ENCODE measurements at regions not wholly inside any gene's neighbourhood (a gene's known extent, or its start where the extent isn't known, plus 50 kb on each side); places are given as distances from the start of the nearest gene placed in this dataset.

DNA sequence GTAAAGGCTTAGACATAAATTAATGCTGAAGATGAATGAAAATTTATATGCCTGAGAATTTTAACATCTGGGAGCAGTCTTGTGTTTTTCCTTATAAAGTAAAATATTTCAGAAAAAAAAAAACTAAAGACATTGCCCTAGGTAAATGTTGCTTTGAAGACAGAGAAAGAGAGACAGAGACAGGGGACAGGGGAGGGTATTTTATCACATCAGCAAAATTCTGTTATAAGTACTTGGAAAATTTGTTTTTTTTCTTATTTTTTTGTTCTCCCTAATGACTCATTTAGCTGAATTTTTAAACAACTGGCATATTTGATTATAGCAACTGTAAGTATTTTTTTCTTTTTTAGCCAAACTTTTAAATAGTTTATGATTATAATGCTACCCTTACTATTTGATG lies 1540.6 kb upstream of the GBE1 start:
- no peak for DNase-seq (ENCODE audit: low read depth)

DNA sequence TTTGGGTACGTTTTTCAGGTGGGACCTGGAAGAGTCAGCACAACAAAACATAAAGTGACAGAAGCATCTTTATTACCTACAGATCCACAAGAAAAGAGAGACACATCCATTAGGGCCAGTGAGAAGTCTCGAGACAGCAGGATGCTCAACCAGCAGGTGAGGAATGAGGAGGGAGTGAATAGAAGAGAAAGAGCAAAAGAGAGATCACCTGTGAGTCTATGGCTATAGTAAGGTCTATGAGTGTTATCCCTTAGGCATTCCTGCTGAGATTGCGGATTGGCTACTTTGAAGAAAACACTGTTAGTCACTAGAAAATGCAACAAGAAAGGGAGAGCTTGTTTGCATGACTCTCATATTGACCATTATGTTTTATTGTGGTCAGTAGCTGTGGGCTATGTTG lies 1556.2 kb upstream of the GBE1 start:
- no peak for DNase-seq (ENCODE audit: low read depth)

DNA sequence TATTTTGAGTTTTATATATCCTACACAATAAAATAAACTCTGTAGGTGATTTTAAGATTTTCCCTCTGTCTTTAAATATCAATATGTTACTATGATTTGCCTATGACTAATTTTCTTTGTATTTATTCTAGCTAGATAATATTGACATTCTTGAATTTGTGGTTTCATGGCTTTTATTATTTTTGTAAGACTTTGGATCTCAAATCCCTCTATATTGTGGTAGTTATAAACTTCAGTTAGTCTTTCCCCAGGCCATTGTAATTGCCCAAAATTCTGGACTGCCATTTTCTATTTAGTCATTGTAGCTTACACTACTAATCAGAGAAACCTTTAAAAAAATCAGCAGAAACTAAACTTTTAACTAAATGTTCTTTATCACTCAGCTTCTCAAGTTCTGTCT lies 1559.3 kb upstream of the GBE1 start:
- DNase-seq (ENCODE audit: low read depth) = no peak

DNA sequence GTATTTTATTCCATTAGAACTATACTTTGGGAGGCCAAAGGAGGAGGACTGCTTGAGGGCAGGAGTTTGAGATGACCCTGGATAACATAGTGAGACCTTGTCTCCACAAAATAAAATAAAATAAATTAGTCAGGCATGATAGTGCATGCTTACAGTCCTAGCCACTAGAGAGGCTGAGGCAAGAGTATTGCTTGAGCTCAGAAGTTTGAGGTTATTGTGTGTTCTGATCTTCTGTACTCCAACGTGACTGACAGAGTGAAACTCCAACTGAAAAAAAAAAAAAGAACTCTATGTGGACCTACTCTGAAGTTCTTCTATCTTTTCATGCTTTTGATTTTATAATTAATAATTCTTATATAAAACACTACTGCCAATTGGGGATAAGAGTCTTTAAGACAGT lies 1560.0 kb upstream of the GBE1 start:
- no peak for DNase-seq (ENCODE audit: low read depth)

DNA sequence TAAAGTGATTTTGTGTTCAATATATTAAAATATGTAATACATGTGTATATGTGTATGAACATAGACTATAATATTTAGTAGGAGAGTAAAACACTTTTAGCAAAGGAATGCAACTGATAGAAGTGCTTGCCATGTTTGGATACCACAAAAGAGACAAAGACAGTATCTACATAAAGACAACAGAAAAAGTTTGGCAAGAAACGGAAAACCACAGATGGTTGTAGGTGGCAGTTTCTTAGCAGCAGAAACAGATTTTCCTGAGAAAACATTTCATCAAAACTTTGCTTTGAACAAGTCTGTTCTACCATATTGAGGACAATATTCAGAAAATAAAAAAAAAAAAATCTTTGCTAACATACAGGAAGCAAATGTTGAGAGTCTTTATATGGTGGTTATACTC lies 1560.4 kb upstream of the GBE1 start:
- no peak for DNase-seq (ENCODE audit: low read depth)

DNA sequence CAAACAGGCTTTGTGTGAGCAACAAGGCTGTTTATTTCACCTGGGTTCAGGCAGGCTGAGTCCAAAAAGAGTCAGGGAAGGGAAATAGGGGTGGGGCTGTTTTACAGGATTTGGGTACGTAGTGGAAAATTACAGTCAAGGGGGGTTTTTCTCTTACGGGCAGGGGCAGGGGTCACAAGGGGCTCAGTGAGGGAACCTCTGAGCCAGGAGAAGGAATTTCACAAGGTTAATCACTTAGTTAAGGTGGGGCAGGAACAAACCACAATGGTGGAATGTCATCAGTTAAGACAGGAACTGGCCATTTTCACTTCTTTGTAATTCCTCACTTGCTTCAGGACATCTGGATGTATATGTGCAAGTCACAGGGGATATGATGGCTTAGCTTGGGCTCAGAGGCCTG lies 1592.8 kb upstream of the GBE1 start:
- no peak for DNase-seq (ENCODE audit: low read depth)

DNA sequence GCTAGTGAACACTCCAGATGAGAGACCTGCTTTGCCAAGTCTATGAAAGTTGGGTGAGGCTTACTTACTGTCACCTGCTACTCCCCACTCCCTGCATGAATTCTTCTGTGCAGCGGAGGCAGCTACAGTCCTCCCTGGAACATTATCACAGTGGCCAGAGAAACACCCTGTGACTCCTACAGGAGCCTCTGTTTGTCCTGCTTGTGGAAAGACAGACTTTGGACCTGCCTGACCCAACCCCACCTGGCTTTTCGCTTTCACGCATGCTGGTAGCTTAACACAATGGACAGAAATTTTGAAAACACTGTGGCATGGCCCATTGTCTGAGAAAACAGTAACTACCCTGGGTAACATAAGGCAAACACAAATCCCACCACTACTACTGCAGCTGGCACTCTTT lies 1565.5 kb upstream of the CADM2 start:
- DNase-seq (ENCODE audit: low read depth) = no peak

DNA sequence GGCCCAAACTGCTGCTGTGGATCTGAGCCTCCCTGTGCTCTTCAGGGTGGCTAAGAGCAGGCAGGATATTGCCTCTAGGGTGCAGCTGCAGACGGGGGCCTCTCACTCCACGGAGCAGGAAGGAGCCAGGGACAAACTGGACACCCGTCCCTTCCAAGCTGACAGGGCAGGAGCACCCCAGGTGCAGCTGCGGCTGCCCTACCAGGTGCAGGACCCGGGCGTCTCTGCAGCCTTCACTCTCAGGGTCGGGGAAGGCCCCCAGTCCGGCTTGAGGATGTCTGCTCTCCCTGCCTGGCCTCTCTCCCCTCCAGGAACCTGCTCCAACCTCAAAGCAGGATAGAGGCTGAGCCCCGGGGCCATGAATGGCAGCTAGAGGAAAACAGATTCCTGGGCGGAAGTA lies 1554.9 kb upstream of the CADM2 start:
- no peak for DNase-seq (ENCODE audit: low read depth)

DNA sequence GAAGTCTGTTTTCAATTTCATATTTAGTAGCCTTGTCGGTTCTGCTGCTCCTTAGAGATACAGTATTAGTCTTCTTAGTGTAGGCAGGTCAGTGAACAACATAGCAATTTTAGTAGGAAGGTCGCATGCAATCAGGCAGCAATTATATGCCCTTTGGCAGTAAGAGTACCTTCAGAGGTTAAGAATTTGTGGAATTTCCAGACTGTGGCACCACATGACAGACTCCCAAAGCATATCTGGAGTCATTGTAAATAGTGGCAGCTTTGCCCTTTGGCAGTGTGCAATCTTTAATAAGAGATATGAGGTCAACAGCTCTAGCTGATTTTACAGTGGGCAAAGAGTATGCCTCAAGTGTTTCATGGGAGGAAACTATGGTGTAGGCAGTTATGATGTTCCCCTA lies 1532.5 kb upstream of the CADM2 start:
- no peak for DNase-seq (ENCODE audit: low read depth)

DNA sequence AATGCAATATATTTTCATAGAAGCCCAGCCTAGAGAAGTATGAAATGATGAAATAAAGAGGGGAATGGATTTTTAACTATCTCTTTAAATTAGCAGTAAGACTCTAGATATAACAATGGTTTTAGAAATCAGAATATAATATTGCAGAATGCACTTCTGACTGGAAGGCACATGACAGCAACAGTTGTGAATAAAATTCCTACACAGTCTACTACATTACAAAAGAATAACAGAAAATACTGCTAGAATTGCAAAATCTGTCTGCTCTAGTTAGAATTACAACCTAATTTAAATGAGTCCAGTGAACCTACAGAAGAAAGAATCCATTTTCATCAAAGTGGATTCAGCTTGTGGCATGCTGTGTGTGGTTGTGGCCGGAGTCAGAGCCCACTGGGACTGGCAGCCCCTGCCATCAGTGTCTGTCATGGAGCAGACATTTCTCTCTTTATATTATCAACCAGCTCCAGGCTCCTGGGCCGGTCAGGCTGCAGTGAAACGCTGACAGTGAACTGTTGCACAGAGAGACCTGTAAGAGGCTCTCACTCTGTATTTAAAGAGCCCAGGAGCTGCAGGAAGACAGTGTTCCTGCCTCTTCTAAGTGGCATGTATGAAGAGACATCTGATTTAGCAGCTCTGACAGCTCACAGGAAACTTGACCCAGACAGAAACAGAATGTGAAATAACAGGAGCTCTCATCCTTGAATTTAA lies 1523.8 kb upstream of the CADM2 start:
- DNase-seq (ENCODE audit: low read depth) = no peak

DNA sequence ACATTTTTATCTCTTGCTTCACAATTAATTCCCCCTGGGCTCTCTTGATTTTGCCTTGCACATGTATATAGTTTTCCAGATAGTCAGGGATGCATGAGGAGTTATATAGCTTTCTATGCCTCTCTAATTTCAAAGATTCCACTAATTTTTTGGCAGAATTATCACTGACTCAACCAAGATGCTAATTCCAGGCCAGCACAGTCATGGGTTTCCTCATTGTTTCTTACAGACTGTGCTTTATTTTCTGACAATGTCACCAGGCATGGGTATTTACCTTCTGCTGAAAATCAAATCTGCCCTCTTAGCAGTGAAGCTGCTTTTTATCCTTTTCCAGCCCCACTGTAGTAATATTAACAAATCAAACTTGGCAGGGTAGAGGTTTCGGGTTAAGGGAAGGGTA lies 1520.6 kb upstream of the CADM2 start:
- no peak for DNase-seq (ENCODE audit: low read depth)

DNA sequence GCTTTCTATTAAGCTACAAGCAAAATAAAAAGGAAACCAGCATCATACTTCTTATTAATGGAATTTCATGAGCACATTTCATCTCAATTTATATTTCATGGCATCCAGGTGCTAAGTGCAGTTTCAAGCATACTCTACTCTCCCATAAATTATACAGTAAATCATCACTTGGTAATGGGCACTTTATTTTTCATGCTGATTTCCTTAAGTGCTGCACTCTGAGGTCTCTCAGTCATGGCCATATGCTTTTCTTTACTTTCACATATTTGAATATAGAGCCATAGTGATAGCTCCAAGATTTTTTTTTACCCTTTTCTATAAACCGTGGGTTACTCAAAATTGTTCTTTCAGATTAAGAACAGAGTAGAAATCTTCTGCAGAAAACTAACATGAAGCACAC lies 1505.7 kb upstream of the CADM2 start:
- no peak for DNase-seq (ENCODE audit: low read depth)

DNA sequence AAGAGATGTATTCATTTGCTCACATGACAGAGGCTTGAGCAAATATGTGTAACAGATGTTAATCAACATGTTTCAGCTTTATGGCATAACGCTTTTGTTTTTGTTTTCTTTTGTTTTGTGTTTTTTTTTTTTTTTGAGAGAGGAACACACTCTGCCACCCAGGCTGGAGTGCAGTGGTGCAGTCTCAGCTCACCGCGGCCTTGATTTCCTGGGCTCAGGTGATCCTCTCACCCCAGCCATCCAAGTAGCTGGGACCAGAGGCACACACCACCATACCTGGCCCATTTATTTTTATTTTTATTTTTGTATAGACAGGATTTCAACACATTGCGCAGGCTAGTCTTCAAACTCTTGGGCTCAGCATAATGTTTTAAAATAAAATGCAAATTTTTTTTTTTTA lies 1504.4 kb upstream of the CADM2 start:
- no peak for DNase-seq (ENCODE audit: low read depth)

DNA sequence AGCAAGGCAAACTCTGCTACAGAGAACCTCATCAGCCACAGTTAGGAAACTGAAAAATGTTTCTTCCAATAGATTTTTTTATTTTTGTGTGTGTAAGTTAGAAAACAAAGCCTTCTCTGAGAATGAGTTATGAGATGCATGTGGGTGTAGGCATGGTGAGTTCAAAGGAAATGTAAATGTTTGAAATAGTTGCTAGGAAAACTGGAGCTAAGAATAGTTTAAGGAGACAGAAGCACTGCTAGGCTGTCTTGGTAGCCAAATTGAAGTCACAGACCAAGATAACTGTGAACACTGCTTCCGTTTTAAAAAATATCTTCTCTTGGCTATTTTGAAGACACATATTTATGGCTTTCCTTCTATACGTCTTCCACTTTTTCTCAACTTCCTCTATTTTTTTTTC lies 1501.2 kb upstream of the CADM2 start:
- no peak for DNase-seq (ENCODE audit: low read depth)

DNA sequence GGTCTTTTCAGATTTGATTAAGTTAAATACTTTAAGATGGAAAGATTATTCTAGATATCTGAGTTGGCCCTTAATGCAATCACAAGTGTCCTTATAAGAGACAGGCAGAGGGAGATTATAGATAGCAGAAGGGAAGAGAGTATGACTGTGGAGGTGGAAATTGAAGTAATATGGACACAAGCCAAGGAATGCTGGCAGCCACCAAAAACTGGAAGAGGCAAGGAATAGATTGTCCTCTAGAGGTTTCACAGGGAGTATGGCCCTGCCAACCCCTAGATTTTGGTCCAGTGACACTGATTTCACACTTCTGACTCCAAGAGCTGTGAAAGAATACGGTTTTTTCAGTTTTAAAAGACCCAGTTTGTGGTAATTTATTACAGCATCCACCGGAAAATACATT lies 1498.7 kb upstream of the CADM2 start:
- no peak for DNase-seq (ENCODE audit: low read depth)

DNA sequence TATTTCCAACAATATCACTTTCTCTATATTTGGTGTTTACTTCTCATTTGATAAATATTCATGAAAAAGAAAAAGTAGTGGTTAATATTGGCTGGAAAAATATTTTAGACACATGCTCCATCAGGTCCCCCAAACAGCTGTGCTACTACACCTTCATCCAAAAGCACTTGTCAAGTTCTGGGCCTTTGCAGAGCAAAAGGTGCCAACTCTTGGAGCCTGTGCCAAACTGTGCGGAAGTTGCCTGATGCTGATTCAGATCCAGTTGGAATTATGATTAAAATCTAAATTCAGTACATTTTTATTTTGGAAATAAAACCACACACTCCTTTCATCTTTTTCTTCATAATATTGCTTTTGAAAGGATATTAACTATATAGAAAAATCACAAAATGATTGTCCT lies 1497.4 kb upstream of the CADM2 start:
- no peak for DNase-seq (ENCODE audit: low read depth)

DNA sequence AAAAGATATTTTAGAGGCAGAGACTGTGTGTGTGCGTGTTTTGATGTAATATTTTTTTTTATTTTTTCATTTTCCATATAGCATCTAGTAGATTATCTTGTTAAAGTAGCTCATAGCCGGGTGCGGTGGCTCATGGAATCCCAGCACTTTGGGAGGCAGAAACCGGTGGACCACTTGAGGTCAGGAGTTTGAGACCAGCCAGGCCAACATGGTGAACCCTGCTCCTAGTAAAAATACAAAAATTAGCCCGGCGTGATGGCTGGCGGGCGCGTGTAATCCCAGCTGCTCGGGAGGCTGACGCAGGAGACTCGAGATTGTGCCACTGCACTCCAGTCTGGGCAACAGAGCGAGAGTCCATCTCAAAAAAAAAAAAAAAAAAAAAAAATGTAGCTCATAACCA lies 1481.2 kb upstream of the CADM2 start:
- DNase-seq (ENCODE audit: low read depth) = no peak

DNA sequence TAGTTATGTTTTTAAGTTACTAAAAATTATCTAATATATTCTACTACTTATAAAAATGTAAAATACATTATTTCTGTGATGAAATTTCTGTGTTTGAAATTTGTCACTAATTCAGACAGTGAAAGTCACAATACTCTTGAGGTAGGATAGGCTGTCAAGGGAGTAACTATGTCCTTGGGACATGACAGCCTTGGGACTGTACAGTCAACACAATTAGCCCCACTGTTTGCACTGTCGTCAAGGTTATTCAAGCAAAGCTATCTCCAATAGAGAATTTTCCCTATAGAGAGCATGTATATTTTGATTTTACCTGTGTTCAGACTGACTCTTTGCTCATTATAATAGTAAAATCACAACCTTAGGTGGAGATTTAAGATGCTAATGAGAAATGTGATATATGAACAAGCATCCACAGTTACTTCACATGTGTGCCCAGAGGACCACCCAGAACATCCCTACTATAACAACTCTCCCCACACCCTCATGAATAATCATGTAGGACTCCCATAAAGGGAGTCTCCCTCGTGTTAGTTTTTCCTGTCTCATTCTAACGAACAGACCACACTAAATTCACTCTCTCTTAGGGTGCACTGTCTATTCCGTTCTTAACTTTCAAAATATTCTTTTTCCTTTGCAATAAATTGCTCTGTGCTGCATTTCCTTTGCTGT lies 1476.3 kb upstream of the CADM2 start:
- no peak for DNase-seq (ENCODE audit: low read depth)

DNA sequence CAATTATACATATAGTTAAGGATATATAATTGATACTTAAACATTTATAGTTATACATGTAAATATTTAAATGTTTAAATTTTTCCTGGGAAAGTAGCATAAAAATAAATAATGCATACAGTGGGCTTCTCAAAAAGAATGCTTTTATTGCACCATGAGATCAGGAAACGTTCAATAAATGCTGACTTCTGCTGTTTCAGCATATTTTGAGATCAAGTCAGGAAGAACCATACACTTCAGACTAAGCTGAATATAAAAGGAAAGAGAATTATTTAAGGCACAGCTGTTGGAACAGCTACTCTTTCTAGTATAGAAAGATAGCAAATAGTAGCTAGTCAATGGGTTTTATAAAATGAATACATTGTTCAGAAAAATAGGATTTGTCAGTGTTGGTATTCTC lies 1462.3 kb upstream of the CADM2 start:
- DNase-seq (ENCODE audit: low read depth) = no peak

DNA sequence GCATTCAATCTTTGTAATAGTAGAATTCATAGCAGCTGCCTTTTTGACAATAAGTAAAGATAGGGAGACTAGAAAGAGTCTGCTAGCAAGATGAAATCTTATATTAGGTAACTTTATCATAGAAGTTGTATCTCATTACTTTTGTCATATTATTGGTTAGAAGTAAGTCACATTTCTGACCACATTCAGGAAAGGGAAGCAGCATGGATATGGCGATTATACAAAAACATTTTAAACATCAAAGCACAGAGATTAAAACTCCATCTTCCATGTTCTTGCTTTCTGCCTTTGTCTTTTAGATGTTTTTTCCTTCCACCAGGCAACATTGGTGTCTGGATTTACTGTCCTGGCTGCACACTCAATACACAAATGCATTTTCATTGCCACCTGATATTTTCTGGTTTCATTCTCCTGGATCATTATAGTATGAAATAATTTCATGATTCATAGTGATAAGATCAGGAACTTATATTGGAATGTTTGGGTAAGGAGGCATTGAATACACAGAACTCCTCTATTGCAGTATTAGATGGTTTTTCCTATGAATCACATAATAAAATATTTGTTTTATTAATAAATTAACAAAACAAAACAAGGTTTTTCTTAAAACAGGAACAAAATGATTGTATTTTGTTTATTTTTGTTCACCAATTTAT lies 1460.3 kb upstream of the CADM2 start:
- DNase-seq (ENCODE audit: low read depth) = no peak

DNA sequence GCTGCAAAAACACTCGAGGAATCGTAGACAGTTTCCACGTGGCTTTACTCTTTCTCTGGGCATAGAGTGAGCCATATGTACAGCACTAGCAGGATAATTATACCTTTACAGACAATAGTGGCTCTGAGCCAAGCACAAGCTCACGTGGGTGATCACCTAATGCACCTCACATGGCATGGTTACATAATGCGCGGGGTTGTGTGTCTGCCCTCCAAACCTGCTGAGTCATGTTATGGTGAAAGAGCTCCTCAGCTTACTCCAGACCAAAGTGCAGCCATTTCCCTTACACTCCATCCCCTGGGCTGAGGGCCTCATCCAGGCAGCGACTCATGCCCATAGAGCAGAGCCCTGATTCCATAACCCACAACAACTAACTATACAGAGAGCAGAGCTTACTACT lies 1458.4 kb upstream of the CADM2 start:
- DNase-seq (ENCODE audit: low read depth) = no peak

DNA sequence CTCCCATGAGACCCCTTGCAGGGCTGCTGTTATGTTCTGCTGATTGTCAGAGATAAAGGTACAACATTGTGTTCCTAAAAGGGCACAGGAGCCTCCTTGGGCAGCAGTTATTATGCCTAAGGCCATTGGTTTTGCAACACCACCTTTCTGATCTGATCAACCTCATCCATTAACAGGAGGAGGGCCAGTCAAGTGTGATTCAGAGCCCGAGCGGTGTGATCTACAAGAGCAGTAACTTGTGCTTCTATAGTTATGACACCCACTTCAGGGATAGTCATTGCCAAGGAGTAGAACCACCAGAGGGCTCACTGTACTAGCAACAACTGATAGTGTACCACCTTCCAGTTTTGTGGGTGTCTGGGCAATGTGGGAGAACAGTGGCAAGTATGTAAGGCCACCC lies 1457.9 kb upstream of the CADM2 start:
- DNase-seq (ENCODE audit: low read depth) = no peak

DNA sequence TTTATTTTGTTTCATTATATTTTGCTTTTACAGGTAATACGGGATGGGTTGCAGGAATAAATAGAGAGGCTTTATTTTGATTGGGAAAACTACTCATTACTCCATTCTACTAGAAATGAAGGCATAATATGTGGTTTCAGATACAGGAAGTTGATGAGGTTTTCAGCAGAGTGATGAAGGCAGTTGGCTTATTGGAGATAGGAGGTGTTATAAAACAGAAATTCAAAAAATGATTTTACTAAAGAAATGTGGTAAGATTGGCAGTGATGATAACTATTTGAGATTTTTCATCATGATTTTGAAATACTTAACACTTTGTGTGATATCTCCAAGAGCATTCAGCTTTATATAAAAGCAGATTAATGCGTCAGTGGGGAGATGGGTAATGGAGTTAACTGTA lies 1445.7 kb upstream of the CADM2 start:
- no peak for DNase-seq (ENCODE audit: low read depth)

DNA sequence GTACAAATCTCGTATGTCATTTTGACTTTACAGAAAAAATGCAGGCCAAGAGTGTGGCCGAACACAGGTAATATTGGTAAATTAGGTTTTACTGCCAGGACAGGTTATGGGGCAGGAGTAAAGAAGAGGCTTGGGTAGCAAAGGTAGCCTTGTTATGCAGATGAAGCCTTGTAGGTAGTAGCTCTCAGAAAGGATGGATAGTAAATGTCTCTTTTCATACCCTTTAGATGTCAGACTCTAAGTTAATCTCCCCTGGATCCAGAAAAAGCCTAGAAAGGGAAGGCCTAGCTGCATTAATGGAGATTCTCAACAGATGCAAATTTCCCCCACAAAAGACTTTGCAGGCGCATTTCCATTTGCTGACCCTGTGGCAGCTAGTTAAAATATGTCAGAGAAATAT lies 1445.1 kb upstream of the CADM2 start:
- DNase-seq (ENCODE audit: low read depth) = no peak
